Endothelial cell of umbilical vein (primary cell): ENCODE measurements at regions not wholly inside any gene's neighbourhood (a gene's known extent, or its start where the extent isn't known, plus 50 kb on each side); places are given as distances from the start of the nearest gene placed in this dataset.

Source experiments
- BruUV-seq: library from RNA; stranded (reverse); fragments of 400-500 nt; replicated peaks from 2 replicates; lab custom pipeline; 2021; lab: Mats Ljungman, UMichigan
- CTCF ChIA-PET: fragments of 300-600, 350-600 bp; sonication (Branson Sonifier 250); formaldehyde crosslinking; loops from one replicate; lab custom pipeline; 2021; ENCODE audit warnings: antibody characterized with exemption, inconsistent platforms; lab: Charles Lee
- POLR2A ChIA-PET: fragments of 300-600, 350-600 bp; sonication (Branson Sonifier 250); formaldehyde crosslinking; loops from one replicate; lab custom pipeline; 2021; ENCODE audit warnings: antibody characterized with exemption, inconsistent platforms; lab: Charles Lee
- DNase-seq: peaks from one replicate; pipeline ENCODE4 v3.0.0-alpha.2; 2011; ENCODE audit warnings: low read depth, low spot score
- FAIRE-seq: peaks from 2 replicates; lab custom pipeline; 2011; peaks lifted over from hg19 to GRCh38; lab: Jason Lieb, UNC
- H2AFZ ChIP-seq: 2 replicates; pipeline ENCODE4 v1.6.0; 2012; ENCODE audit warnings: low read depth, low read length, control low read depth, inconsistent platforms
- H3K27ac ChIP-seq: 2 replicates; pipeline ENCODE4 v1.5.1; 2011; ENCODE audit warnings: low read depth, mild to moderate bottlenecking, control low read depth, low read length, moderate library complexity; ENCODE audit not compliant: insufficient read depth
- H3K27me3 ChIP-seq, 2 experiments: 2 replicates each; pipeline versions ENCODE4 v1.6.0 to v1.6.1; 2011; ENCODE audit warnings: low read length in 2 of 2, mixed read lengths in 1 of 2; ENCODE audit not compliant: control insufficient read depth in 2 of 2, insufficient read depth in 2 of 2
- H3K36me3 ChIP-seq, 2 experiments: 2 replicates in 1 of 2; 3 replicates in 1 of 2; pipeline ENCODE4 v1.5.1; 2011; ENCODE audit warnings: low read length in 2 of 2, mild to moderate bottlenecking in 1 of 2, moderate library complexity in 1 of 2; ENCODE audit not compliant: control insufficient read depth in 2 of 2, insufficient read depth in 2 of 2; ENCODE audit errors: extremely low read depth in 1 of 2
- H3K4me1 ChIP-seq: 3 replicates; pipeline ENCODE4 v1.5.1; 2011; ENCODE audit warnings: mild to moderate bottlenecking, low read length; ENCODE audit not compliant: control insufficient read depth, insufficient read depth; ENCODE audit errors: extremely low read depth
- H3K4me2 ChIP-seq: 2 replicates; pipeline ENCODE4 v1.6.1; 2011; ENCODE audit warnings: low read length, control low read depth, mixed read lengths; ENCODE audit not compliant: insufficient read depth
- H3K4me3 ChIP-seq, 3 experiments: fragments of 200-600 bp in 1 of 3; sonication (generic), shearing (Covaris generic) in 1 of 3; replicated peaks in 1 of 3; 2 replicates each; pipeline ENCODE4 v1.5.1; 2011 to 2016; ENCODE audit warnings: control low read depth in 3 of 3, low read length in 3 of 3, mild to moderate bottlenecking in 2 of 3, inconsistent platforms in 1 of 3, low read depth in 1 of 3, moderate library complexity in 1 of 3; ENCODE audit not compliant: insufficient read depth in 1 of 3
- H3K79me2 ChIP-seq: 2 replicates; pipeline ENCODE4 v1.6.0; 2012; ENCODE audit warnings: low read length, inconsistent platforms; ENCODE audit not compliant: control insufficient read depth, insufficient read depth
- H3K9ac ChIP-seq: replicated peaks from 2 replicates; pipeline ENCODE3; 2011; ENCODE audit warnings: low read length, control low read depth; ENCODE audit not compliant: insufficient read depth; ENCODE audit errors: extremely low read depth
- H3K9me1 ChIP-seq: replicated peaks from 3 replicates; pipeline ENCODE4 v1.6.0; 2011; ENCODE audit warnings: mild to moderate bottlenecking, low read length; ENCODE audit not compliant: control insufficient read depth, insufficient read depth; ENCODE audit errors: extremely low read depth
- H3K9me3 ChIP-seq: replicated peaks from 2 replicates; pipeline ENCODE4 v1.5.1; 2012; ENCODE audit warnings: low read length, inconsistent platforms; ENCODE audit not compliant: control insufficient read depth, insufficient read depth
- H4K20me1 ChIP-seq: replicated peaks from 2 replicates; pipeline ENCODE3; 2011; ENCODE audit warnings: mild to moderate bottlenecking, low read length; ENCODE audit not compliant: control insufficient read depth, insufficient read depth; ENCODE audit errors: extremely low read depth
- CTCF ChIP-seq, 2 donors: IDR thresholded peaks; 1 replicate in 1 of 2; 2 replicates in 1 of 2; pipeline ENCODE4 v1.5.1; 2011; ENCODE audit warnings: low read length in 2 of 2, mild to moderate bottlenecking in 2 of 2, moderate library complexity in 2 of 2, control low read depth in 1 of 2, inconsistent platforms in 1 of 2, low read depth in 1 of 2; ENCODE audit not compliant: insufficient read depth in 1 of 2; ENCODE audit errors: extremely low read depth in 1 of 2
- EZH2 ChIP-seq: IDR thresholded peaks from 2 replicates; pipeline ENCODE4 v1.6.1; 2012; ENCODE audit warnings: borderline replicate concordance, low read depth, mild to moderate bottlenecking, moderate library complexity, low read length, inconsistent platforms; ENCODE audit not compliant: severe bottlenecking
- FOS ChIP-seq: IDR thresholded peaks from 2 replicates; pipeline ENCODE4 v1.6.1; 2011; ENCODE audit warnings: mild to moderate bottlenecking, low read length, moderate library complexity, borderline replicate concordance; ENCODE audit not compliant: insufficient read depth
- GATA2 ChIP-seq: IDR thresholded peaks from 2 replicates; pipeline ENCODE4 v1.7.0; 2011; ENCODE audit warnings: low read depth, mild to moderate bottlenecking, moderate library complexity, mixed read lengths, low read length; ENCODE audit not compliant: insufficient read length, insufficient read depth
- JUN ChIP-seq: IDR thresholded peaks from 2 replicates; pipeline ENCODE4 v1.6.1; 2011; ENCODE audit warnings: borderline replicate concordance, low read depth; ENCODE audit not compliant: insufficient read length, insufficient read depth
- MAX ChIP-seq: IDR thresholded peaks from 2 replicates; pipeline ENCODE4 v1.6.1; 2011; ENCODE audit not compliant: insufficient read depth, insufficient read length
- MYC ChIP-seq: IDR thresholded peaks from one replicate; pipeline ENCODE4 v1.6.1; 2011; ENCODE audit warnings: mild to moderate bottlenecking, low read depth, low read length
- POLR2A ChIP-seq: IDR thresholded peaks from 2 replicates; pipeline ENCODE4 v1.6.1; 2012; ENCODE audit warnings: low read depth, mild to moderate bottlenecking, control low read depth, low read length
- POLR2AphosphoS5 ChIP-seq: IDR thresholded peaks from 2 replicates; pipeline ENCODE4 v1.6.1; 2012; ENCODE audit warnings: low read depth, mild to moderate bottlenecking, control low read depth, low read length, moderate library complexity; ENCODE audit not compliant: insufficient read depth
- dilution Hi-C: fragments of 300-500 bp; cut with MboI; formaldehyde crosslinking; loops from one replicate; pipeline ENCODE4 v1.15.0; 2019; ENCODE audit warnings: low sequenced_read_pairs; ENCODE audit not compliant: extremely low pct_ligation_motif_present
- intact Hi-C: fragments of 100-400 bp; cut with micrococcal nuclease; formaldehyde crosslinking; loops from one replicate; pipeline ENCODE4 v1.10.0; 2022

GRCh38 chr4:92106816-92107215, 196.9 kb upstream of the GRID2 start:
- POLR2A ChIA-PET, result no interaction called here
- H3K4me1 ChIP-seq, result no peaks in the 10 kb centered on the region
- no peak for TF ChIP-seq EZH2
- no peak for TF ChIP-seq POLR2A
- TF ChIP-seq MAX, result no peak
- TF ChIP-seq GATA2, result no peak
- no peak for TF ChIP-seq FOS
- no peak for TF ChIP-seq JUN
- TF ChIP-seq CTCF (IDR thresholded peaks at IDR 0.05; ENCODE audit: extremely low read depth in 1 of 2, insufficient read depth in 1 of 2, low read depth in 1 of 2, low read length in 2 of 2), result no peak
- TF ChIP-seq POLR2AphosphoS5, result no peak
- no peak for TF ChIP-seq MYC
- H3K9me3 ChIP-seq, result no peaks in the 10 kb centered on the region
- H3K79me2 ChIP-seq, result no peaks in the 10 kb centered on the region
- no TSS peak for BruUV-seq
- DNase-seq, result no peak
- H3K9me1 ChIP-seq, result no peaks in the 10 kb centered on the region
- H3K4me2 ChIP-seq, result no peak overlapping the region
- no peaks in the 10 kb centered on the region for H4K20me1 ChIP-seq
- FAIRE-seq, result no peak
- dilution Hi-C loops, result no loop called here
- H3K9ac ChIP-seq, result no peak overlapping the region
- no peaks in the 10 kb centered on the region for H3K36me3 ChIP-seq
- no peak overlapping the region for H2AFZ ChIP-seq
- CTCF ChIA-PET, result no interaction called here
- H3K27me3 ChIP-seq, result no peaks in the 10 kb centered on the region
- no peak overlapping the region for H3K4me3 ChIP-seq
- H3K27ac ChIP-seq, result no peak overlapping the region
- intact Hi-C loops, result no loop called here
